GM18520 (cell line): ENCODE measurements at regions not wholly inside any gene's neighbourhood (a gene's known extent, or its start where the extent isn't known, plus 50 kb on each side); places are given as distances from the start of the nearest gene placed in this dataset.

Source experiments
- ATAC-seq: cut with Tn5 transposase; IDR thresholded peaks from one replicate; pipeline ENCODE4 v1.9.1; 2021; ENCODE audit not compliant: unreplicated experiment

- ATAC-seq: no peak
These were observed 91.8 kb upstream of the ST6GAL2 start for GRCh38 chr2:106977717-106978116.

GRCh38 chr2:106978647-106979046, 92.7 kb upstream of the ST6GAL2 start:
- no peak for ATAC-seq

GRCh38 chr2:106981491-106981890, 95.5 kb upstream of the ST6GAL2 start:
- no peak for ATAC-seq

- ATAC-seq: no peak
These were observed 96.4 kb upstream of the ST6GAL2 start for GRCh38 chr2:106982350-106982749.

- no peak for ATAC-seq
These were observed 97.3 kb upstream of the ST6GAL2 start for GRCh38 chr2:106983305-106983704.

- no peak for ATAC-seq
These were observed 102.4 kb upstream of the ST6GAL2 start for GRCh38 chr2:106988361-106988760.

- ATAC-seq: no peak
These were observed 104.3 kb upstream of the ST6GAL2 start for GRCh38 chr2:106990297-106990696.

- ATAC-seq: no peak
These were observed 105.9 kb upstream of the ST6GAL2 start for GRCh38 chr2:106991866-106992265.

GRCh38 chr2:106995556-106995955, 109.6 kb upstream of the ST6GAL2 start:
- no peak for ATAC-seq

GRCh38 chr2:106996171-106996769, 110.3 kb upstream of the ST6GAL2 start:
- no peak for ATAC-seq

- ATAC-seq: no peak
These were observed 111.2 kb upstream of the ST6GAL2 start for GRCh38 chr2:106997204-106997603.

GRCh38 chr2:107001062-107001461, 115.1 kb upstream of the ST6GAL2 start:
- ATAC-seq: no peak

- no peak for ATAC-seq
These were observed 115.6 kb upstream of the ST6GAL2 start for GRCh38 chr2:107001551-107001950.

- ATAC-seq: no peak
These were observed 116.2 kb upstream of the ST6GAL2 start for GRCh38 chr2:107001964-107002696.

GRCh38 chr2:107002735-107003134, 116.8 kb upstream of the ST6GAL2 start:
- no peak for ATAC-seq

GRCh38 chr2:107005853-107006252, 119.9 kb upstream of the ST6GAL2 start:
- no peak for ATAC-seq

- no peak for ATAC-seq
These were observed 120.9 kb upstream of the ST6GAL2 start for GRCh38 chr2:107006836-107007235.

GRCh38 chr2:107007927-107008326, 122.0 kb upstream of the ST6GAL2 start:
- ATAC-seq: no peak

GRCh38 chr2:107008843-107009242, 122.9 kb upstream of the ST6GAL2 start:
- no peak for ATAC-seq

- no peak for ATAC-seq
These were observed 123.3 kb upstream of the ST6GAL2 start for GRCh38 chr2:107009275-107009674.

- no peak for ATAC-seq
These were observed 126.8 kb upstream of the ST6GAL2 start for GRCh38 chr2:107012714-107013306.

- no peak for ATAC-seq
These were observed 127.9 kb upstream of the ST6GAL2 start for GRCh38 chr2:107013884-107014283.
